HG03025 (cell line): ENCODE measurements at regions not wholly inside any gene's neighbourhood (a gene's known extent, or its start where the extent isn't known, plus 50 kb on each side); places are given as distances from the start of the nearest gene placed in this dataset.
"Not testable (repeated sequence)": the region's sequence is repeated elsewhere in the genome, so short reads cannot be mapped to it uniquely, and the experiment has no call there.

Experiments used
- ATAC-seq: cut with Tn5 transposase; IDR thresholded peaks from one replicate; pipeline ENCODE4 v1.9.1; 2021; ENCODE audit warnings: mild to moderate bottlenecking, moderate library complexity; ENCODE audit not compliant: unreplicated experiment, low FRiP score

DNA sequence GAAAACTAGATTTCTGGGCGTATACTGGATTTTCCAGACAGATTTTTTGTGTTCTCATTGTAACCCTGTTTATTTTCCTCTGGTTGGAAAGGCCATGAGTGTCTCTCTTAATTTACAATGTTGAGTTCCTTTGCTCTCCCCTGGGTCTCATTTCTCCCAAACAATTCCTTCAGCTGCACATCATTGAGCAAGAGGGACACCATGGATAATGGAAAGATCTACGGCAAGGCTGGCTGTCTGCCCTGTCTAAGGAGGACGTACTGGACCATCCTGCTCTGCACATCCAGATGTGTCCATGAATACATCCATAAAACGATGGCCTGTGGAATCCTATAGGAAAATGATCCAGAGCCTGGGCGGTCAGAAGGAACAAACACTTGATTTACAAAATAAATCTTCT is 258.1 kb upstream of the MCTP2 start:
- no peak for ATAC-seq

DNA sequence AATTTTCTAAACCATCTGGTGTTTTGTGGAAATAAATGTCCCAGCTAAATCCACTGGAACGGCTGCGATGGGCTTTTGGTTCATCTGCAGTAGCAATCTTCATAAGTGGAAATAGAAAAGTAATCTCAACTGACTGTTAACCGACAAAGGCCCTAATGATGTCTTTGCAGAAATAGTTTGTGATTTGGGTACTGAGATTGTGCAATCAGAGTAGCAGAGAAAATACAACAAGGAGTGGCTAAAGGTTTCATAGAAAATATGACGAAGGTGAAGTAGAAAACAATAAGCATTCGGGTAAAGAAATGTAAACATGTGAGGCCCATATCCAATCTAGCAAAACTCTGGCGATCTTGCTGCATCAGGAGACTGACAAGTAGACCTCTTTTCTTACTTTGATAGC is 262.6 kb upstream of the MCTP2 start:
- no peak for ATAC-seq

GRCh38 chr15:93965304-93965908 is 266.0 kb upstream of the MCTP2 start:
- ATAC-seq: no peak

GRCh38 chr15:93954985-93955571 is 276.3 kb upstream of the MCTP2 start:
- ATAC-seq: no peak

- ATAC-seq: no peak
Measured at GRCh38 chr15:93948726-93949125, 282.6 kb upstream of the MCTP2 start.

- no peak for ATAC-seq
Measured at GRCh38 chr15:93943586-93943985, 287.8 kb upstream of the MCTP2 start.

DNA sequence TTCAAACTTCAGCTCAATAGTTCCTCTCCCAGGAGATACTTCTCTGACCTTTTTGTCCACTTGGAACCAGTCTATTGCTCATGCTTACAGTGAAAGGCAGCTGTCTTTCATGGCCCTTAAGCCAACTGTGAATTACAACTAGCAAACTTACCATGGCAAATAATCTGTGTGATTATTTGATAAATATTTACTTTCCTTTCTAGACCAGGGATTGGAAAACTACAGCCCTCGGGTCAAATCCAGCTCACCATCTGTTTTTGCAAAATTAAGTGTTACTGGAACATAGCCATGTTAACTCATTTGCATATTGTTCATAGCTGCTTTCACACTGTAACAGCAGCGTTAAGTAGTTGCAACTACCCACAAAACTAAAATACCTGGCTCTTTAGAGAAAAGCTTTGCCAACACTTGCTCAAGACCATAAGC is 289.1 kb upstream of the MCTP2 start:
- ATAC-seq: no peak

- ATAC-seq: no peak
Measured at GRCh38 chr15:93941697-93942096, 289.7 kb upstream of the MCTP2 start.

DNA sequence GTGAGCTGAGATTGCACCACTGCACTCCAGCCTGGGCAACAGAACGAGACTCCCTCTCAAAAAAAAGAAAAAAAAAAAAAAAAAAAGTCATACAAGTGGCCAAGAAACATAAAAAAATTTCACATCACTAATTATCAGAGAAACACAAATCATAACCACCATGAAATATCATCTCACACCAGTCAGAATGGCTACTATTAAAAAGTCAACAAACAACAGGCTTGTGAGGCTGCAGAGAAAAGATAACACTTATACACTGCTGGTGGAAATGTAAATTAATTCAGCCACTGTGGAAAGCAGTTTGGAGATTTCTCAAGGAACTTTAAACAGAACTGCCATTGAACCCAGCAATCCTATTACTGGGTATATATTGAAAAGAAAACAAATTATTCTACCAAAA is 291.1 kb upstream of the MCTP2 start:
- ATAC-seq: no peak

GRCh38 chr15:93932164-93932776 is 299.1 kb upstream of the MCTP2 start:
- ATAC-seq: no peak

- no peak for ATAC-seq
Measured at GRCh38 chr15:93929375-93930094, 301.8 kb upstream of the MCTP2 start.

GRCh38 chr15:93920204-93920603 is 311.2 kb upstream of the MCTP2 start:
- no peak for ATAC-seq

DNA sequence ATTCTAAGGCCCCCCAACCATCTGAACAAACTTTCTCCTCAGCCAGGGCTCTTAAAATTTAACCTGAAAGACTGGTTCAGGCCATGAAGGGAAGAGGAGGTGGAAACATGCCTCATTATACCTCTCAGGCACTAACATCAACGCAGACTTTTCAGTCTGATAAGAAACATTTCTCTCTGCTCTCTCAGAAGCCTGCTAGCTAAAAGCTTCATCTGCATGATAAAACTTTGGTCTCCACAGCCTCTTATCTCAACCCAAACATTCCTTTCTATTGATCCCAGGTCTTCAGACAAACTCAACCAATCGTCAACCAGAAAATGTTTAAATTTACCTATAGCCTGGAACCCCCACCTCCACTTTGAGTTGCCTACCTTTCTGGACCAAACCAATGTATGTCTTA is 312.6 kb upstream of the MCTP2 start:
- ATAC-seq: not testable (repeated sequence)

GRCh38 chr15:93917181-93917580 is 314.2 kb upstream of the MCTP2 start:
- ATAC-seq: no peak

- no peak for ATAC-seq
Measured at GRCh38 chr15:93913871-93914270, 317.5 kb upstream of the MCTP2 start.

DNA sequence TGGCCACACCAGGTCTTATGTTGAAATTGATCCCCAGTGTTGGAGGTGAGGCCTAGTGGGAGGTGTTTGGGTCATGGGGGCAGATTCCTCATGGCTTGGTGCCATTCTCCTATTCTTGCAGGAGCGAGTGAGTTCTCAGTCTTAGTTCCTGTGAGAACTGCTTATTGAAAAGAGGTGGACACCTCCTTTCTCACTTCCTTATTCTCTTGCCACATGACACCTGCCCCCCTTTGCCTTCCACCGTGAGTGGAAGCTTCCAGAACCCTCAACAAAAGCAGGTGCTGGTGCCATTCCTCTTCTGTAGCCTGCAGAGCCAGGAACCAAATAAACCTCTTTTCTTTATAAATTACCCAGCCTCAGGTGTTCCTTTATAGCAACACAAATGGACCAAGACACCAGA is 318.1 kb upstream of the MCTP2 start:
- no peak for ATAC-seq

GRCh38 chr15:93900476-93901400 is 330.6 kb upstream of the MCTP2 start:
- no peak for ATAC-seq

- ATAC-seq: no peak
Measured at GRCh38 chr15:93899817-93900216, 331.5 kb upstream of the MCTP2 start.

GRCh38 chr15:93897377-93897776 is 334.0 kb upstream of the MCTP2 start:
- ATAC-seq: no peak

DNA sequence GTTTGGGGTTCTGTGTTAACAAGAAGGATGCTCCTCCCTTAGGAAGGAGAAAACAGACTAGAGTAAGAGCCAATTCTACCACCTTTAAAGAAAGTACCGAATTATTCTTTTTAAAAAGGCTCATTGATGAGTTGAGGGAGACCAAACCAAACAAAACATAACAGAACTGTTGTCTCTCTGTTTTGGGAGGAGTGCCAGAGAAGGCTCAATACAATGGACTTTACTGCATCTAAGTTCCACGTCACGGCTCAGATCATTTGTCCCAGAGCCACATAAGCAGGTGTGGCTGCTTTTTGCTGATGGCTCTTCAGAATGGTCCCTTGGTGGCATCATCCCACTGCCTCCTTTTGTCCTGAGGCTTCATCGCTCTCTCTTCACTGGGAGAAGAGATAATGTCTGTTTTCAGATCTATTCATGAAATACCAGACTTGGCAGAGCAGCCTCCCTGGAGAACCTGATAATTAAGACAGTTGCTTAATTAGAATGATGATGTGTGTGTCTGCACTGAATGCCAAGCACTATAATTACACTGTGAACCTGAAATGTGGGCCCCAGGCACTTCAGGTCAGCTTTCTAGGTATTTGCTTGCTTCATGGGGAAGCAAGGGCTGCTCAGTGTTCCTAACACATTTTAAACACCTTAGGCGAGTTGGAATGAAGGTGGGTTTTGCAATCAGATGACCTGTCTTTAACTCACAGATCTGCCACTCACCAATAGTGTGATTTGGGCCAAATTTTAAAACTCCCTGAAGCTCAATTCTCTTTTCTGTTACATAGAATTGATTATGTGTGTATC is 335.2 kb upstream of the MCTP2 start:
- no peak for ATAC-seq
